ENCODE measurements at regions not wholly inside any gene's neighbourhood (a gene's known extent, or its start where the extent isn't known, plus 50 kb on each side); places are given as distances from the start of the nearest gene placed in this dataset.

GRCh38 chr1:234997201-234997895 is 131.3 kb downstream of the TOMM20 start (continued):
- TF ChIP-seq, protein P1, sequence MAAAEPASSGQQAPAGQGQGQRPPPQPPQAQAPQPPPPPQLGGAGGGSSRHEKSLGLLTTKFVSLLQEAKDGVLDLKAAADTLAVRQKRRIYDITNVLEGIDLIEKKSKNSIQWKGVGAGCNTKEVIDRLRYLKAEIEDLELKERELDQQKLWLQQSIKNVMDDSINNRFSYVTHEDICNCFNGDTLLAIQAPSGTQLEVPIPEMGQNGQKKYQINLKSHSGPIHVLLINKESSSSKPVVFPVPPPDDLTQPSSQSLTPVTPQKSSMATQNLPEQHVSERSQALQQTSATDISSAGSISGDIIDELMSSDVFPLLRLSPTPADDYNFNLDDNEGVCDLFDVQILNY (CRISPR knock-in tag; conservative IDR thresholded peaks at IDR 0.05): no peak
- TF ChIP-seq PHF5A (CRISPR knock-in tag; IDR thresholded peaks at IDR 0.05; ENCODE audit: low read depth, unreplicated experiment): no peak
- TF ChIP-seq ZNF446 (CRISPR knock-in tag; IDR thresholded peaks at IDR 0.05): no peak
- TF ChIP-seq KDM3A (CRISPR knock-in tag; IDR thresholded peaks at IDR 0.05; ENCODE audit: low read depth): no peak
- TF ChIP-seq ARID2 (CRISPR knock-in tag; IDR thresholded peaks at IDR 0.05; ENCODE audit: borderline replicate concordance): peak; percentile 81; the same call in 1 of the 2 replicates
- TF ChIP-seq NCOA2 (CRISPR knock-in tag; IDR thresholded peaks at IDR 0.05): peak; percentile 56
- no peak for TF ChIP-seq CAMTA2 (CRISPR knock-in tag; IDR thresholded peaks at IDR 0.05; ENCODE audit: borderline replicate concordance)
- no peak for TF ChIP-seq ZNF660 (CRISPR knock-in tag; IDR thresholded peaks at IDR 0.05; ENCODE audit: borderline replicate concordance, low read depth)
- 0 out of 2 replicates have a peak, but pooled peaks have one; percentile 50 for TF ChIP-seq HIVEP1 (CRISPR knock-in tag; IDR thresholded peaks at IDR 0.05)
- peak; percentile 52; the same call in 1 of the 2 replicates for TF ChIP-seq ARID4A (CRISPR knock-in tag; IDR thresholded peaks at IDR 0.05; ENCODE audit: borderline replicate concordance)
- peak; percentile 82 for TF ChIP-seq ERF (CRISPR knock-in tag; IDR thresholded peaks at IDR 0.05)
- TF ChIP-seq SNAPC2 (CRISPR knock-in tag; IDR thresholded peaks at IDR 0.05): no peak
- TF ChIP-seq RARA (CRISPR knock-in tag; IDR thresholded peaks at IDR 0.05): peak; percentile 87
- TF ChIP-seq MAFF (IDR thresholded peaks at IDR 0.05; ENCODE audit: low read depth, low read length): peak; percentile 63
- no peak for TF ChIP-seq FOXP1 (IDR thresholded peaks at IDR 0.05)
- TF ChIP-seq FOXP1 (CRISPR knock-in tag; IDR thresholded peaks at IDR 0.05): peak; percentile 70
- peak; percentile 70 for TF ChIP-seq ZNF670 (CRISPR knock-in tag; IDR thresholded peaks at IDR 0.05; ENCODE audit: borderline replicate concordance)
- no peak for TF ChIP-seq SKIL (CRISPR knock-in tag; IDR thresholded peaks at IDR 0.05; ENCODE audit: borderline replicate concordance)
- peak; percentile 77 for TF ChIP-seq POLR2G (IDR thresholded peaks at IDR 0.05; ENCODE audit: low read depth, low read length)
- no peak for TF ChIP-seq HMG20B (CRISPR knock-in tag; conservative IDR thresholded peaks at IDR 0.05)
- TF ChIP-seq ELF3 (CRISPR knock-in tag; IDR thresholded peaks at IDR 0.05): peak; percentile 85
- TF ChIP-seq POGZ (CRISPR knock-in tag; IDR thresholded peaks at IDR 0.05): peak; percentile 73
- 0 out of 2 replicates have a peak, but pooled peaks have one; percentile 20 for TF ChIP-seq ZNF777 (CRISPR knock-in tag; IDR thresholded peaks at IDR 0.05)
- no peak for TF ChIP-seq ZNF274 (CRISPR knock-in tag; IDR thresholded peaks at IDR 0.05)
- 0 out of 2 replicates have a peak, but pooled peaks have one; percentile 59 for TF ChIP-seq U2AF2 (IDR thresholded peaks at IDR 0.05; ENCODE audit: low read depth, low read length)
- TF ChIP-seq ZNF737 (CRISPR knock-in tag; IDR thresholded peaks at IDR 0.05; ENCODE audit: borderline replicate concordance): no peak
